ENCODE measurements at regions not wholly inside any gene's neighbourhood (a gene's known extent, or its start where the extent isn't known, plus 50 kb on each side); places are given as distances from the start of the nearest gene placed in this dataset.

DNA sequence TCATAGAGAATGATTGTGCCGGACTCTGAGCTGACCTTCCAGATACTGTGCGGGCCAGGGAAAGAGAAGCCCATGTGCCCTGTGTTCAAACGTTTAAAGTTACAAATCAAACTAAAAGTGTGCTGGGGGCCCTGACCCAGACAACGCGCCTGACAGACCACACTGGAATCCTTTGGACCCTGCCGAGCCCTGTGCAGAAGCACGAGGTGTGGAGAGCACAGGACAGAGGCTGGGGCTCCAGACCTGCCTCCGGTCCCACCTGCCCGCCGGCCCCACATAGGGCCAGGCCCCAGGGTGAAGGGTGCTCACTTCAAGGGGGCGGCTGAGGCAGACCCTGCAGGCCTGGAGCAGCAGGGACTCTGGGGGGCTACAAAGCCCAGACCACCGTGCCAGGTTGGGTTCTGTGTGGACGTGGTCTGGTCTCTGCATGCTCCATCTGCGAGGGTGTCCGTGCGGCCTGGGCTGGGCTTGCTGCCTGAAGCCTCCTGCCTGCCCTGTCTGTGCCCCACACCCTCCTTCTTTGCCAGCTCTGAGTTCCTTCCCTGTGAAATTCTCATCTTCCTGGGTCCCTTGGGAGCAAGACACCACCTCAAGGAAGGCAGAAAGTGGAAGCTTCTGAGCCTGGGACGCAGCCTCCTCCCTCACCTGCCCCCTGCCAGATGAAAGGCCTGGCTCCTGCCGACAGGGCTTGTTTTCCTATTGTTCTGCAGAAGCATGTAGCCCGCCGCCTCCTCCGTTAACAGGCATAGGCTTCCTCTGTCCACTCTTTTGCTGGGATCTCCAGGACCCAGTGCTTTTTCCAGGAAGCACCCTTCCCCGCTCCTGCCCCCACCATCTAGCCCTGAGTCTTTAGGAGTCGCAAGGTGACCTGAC is 186.2 kb downstream of the ERMARD start:
- no peak for DNase-seq

DNA sequence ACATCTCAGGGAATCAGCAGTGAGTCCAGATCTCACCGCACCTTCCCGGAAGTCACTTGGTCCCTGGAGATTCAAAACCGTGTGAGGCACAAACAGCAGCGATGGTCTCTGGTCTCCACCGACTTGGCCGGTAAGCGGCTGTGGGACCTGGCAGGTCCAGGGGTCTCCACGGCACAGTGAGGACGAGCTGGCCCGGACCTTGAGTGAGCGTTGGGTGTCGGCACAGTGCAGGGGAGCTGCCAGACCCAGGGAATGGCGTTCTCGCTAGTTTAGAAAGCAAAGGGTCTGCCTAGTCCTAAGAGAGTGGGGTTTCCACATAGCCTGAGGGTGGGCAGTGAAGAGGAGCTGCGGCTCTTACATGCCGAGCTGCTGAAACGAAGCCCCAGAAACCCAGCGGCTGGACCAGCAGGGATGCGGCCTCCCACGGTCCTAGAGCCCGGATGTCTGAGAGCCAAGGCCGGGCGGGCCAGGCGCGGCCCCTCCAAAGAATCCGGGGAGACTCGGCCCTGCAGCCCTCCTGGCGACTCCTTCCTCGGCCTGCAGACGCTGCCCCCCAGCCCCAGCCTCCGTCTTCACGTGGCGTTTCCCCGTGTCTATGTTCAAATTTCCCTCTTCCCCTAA is 185.0 kb downstream of the ERMARD start:
- no peak for DNase-seq

DNA sequence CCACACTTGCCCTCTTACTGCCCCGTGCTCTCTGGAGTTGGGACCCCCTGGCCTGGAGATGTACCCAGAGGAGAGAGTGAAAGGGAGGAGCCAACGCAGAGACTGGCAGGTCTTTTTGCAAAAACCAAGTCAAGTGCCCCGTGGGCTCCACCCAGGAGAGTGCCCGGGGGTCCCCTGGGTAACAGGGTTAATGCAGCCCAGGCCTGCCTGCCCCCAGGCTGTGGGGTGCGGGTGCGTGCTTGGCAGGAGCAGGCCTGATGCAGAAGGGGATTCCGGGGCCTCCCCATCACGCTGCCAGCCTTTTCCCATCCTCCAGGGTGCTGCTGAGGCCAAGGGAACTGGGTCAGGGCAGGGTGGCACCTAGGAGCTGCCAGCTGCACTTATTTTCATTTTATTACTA is 184.4 kb downstream of the ERMARD start:
- DNase-seq: no peak

DNA sequence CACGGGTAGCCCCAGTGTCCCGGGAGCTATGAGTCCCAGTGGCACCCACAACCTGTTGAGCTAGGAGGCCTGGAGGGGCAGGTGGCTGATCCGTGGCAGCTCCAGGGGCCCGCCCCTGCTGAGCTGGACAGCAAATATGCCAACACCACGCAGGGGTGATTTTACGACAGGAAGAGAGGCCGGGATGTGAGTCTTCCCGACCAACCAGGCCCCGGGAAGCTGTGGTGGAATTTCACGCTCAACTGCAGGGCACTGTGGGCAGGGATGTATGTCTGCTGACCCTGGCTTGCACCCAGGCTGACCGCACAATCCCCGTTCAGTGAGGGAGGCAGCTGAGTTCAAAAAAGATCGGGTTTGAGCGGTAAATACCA is 183.9 kb downstream of the ERMARD start:
- no peak for DNase-seq

DNA sequence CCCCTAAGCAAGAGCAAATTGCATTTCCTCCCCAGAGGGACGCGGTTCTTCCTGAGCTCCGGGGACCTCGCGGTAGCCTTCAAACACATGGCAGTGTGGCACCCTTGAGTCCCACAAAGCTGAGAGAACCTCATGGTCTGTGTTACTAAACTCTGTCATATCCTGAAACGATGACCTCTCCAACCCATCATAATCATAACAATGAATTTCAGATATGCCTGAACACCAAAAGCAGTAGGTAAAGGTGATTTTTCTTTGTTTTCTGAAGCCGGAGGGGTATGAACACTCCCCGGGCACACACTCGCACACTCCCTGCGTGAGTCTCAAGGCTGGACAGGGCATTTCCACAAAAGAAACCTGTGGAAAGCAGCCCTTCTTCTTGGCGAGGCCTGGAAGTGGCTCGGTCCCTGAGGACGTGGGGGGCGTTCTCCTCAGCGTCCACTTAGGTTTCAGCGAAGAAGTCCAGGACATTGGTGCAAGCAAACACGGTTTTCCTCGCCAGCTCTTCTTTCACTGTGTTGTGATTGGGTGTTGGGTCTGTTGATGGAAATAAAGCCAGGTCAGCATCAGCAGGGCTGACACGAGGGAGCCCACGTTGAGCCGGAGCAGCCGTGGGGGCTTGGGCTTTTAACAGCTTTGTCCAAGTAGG is 183.4 kb downstream of the ERMARD start:
- DNase-seq: no peak

DNA sequence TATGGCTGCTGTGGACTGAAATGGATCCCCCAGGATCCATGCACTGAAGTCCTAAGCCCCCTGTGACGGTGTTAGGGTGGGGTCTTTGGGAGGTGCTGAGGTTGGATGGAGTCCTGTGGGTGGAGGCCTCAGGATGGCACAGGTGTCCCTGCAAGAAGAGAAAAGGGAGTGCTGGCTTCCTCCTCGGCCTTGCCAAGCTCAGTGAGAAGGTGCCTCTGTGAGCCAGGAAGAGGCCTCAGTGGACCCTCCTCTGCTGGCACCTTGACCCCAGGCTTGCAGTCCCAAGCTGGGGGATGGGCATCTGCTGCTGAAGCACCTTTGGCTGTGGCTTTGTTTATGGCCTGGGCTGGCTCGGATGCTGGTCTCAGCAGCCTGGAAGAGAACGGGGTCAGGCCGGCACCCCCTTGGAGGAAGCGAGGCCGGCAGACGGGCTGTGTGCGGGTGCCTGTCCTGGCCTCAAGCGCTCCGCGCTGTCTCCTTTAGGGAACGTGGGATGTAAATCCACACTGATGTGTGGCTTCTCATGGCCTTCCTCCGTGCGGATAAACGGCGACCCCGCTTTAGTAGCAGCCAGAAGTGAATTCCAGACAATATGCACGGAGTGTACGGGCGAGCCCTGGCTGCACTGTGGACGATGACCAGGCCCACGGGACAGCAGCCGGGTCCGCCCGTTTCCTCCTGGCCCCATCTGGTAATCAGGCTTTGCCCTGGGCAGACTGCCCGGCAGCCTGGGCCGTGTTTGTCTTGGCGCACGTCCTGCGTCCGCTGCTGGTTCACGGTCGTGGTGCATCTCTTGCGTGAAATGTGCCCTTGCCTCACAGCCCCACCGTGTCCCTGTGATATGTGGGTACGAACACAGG is 182.6 kb downstream of the ERMARD start:
- DNase-seq: no peak

DNA sequence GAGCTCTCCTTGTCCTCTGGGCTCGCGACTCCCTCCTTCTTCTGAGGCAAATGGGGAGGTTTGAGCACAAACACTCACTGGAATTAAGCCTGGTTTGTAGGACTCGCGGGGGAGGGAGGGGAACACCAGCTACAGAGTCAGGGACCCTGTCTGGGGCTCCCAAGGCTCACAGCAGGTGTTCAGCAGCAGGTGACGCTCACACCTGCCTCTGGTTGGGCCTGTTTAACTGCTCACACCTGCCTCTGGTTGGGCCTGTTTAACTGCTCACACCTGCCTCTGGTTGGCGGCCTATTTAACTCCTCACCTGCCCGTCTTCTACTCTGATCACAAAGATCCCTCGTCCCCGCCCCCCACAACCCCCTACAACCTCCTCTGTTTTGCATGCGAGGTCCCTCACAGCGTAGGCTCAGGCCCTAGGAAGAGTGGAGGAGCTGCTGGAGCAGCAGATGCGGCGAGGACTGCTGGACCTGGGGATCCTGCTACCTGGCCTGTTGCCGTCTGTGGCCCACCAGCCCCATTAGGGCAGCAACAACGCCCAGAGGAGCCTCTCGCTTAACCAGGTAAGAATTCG is 181.9 kb downstream of the ERMARD start:
- no peak for DNase-seq

DNA sequence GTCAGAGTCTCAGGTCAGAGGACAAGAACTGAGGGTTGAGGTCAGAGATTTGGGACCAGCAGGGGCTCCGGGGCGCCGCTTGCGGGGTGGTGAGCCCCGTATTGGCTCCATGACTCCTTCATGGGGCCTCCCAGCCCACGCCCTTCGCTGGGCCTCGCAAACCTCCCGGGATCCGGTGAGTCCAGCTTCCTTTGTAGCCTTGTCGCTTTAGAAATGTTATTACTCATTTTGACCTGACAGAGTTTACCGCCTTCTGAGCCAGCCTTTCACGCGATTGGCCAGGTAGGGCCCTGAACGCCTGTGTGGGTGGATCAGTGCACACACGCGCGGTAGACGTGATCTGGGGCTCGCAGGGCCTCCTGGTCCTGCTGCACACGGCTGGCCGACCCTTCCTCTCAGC is 181.1 kb downstream of the ERMARD start:
- no peak for DNase-seq

DNA sequence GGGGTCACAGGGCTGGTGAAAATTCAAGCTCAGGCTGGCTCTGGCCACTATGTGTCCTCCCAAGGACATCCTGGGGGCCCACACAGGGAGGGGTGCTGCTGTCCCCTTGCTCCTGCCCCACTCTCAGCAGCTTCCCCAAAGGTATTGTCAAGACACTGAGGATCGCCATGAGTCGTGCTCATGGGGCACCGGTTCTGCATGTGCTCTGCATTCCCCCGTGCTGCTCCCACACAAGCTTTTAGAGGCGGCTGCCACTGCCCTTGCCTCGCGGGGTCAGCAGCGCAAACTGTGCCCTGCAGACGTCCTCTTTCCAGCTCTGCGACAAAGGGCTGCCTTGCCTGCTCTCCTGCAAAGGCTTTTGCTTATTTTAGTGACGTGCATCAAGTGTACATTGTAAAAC is 179.8 kb downstream of the ERMARD start:
- no peak for DNase-seq

DNA sequence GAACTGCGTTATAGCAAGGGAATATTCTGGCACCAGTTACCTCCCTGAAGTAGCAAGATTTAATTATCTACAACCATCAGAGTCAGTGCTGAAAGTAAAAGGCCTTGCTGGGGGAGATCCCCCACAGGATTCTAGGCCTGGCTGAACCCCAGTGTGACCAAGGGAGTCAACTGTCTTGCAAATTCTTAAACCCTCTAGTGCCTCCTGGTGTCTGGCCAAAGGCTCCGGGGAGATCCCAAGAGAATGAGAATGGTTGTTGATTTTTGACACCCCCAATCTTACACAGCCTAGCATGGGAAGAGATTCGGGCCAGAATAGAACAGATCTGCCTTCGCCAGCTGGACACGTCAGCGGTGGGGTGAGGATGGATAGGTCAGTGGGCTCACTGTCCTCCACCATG is 179.4 kb downstream of the ERMARD start:
- no peak for DNase-seq

DNA sequence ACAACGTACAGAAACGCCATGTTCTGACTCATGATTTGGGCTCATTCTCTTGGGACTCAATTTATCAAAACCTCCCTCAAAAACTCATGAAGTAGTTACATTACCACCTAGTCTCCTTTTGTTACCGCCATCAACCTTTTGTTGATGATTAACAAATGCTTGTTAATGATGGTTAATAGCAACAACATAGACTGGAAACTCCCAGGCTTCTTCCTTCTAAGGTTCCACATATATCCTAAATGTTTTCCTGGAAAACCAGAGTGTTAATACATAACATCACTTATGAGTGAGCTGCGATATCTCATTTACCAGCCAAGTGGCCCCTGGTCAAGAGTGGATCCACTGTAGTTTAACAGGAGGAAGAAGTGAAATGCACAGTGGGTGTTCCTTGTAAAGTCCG is 176.3 kb downstream of the ERMARD start:
- no peak for DNase-seq

DNA sequence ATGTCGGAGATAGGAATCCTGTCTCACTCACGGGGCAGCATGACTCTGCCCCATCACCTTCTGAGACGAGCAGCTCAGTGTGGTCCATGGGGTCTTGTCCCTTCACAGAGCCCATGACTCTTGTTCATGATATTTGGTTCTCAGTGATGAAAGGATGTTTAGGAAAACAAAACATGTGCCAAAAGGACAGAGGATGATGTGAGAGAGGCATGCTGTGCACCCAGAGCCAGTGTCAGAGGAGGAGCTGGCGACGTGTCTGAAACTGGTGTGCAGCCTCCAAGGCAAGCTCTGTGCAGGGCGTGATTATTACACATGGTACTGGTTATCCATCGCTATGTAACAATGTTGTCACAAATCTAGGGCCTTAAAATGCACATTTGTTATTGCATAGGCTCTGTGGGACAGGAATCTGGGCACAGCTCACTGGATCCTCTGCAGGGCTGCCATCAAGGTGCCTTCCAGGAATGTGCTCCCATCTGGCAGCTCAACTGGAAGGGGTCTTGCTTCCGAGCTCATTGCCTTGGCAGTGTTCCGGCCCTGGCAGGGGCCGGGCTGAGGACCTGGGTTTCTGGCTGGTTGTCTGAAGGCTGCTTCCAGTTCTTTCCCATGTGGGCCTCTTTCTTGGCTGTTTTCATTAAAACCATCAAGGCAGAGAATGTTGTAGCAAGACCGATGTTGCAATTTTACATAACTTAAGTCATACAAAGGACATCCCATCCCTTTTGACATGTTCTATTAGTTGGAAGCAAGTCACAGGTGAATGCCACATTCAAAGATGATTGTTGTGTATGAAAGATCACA is 175.4 kb downstream of the ERMARD start:
- DNase-seq: no peak

DNA sequence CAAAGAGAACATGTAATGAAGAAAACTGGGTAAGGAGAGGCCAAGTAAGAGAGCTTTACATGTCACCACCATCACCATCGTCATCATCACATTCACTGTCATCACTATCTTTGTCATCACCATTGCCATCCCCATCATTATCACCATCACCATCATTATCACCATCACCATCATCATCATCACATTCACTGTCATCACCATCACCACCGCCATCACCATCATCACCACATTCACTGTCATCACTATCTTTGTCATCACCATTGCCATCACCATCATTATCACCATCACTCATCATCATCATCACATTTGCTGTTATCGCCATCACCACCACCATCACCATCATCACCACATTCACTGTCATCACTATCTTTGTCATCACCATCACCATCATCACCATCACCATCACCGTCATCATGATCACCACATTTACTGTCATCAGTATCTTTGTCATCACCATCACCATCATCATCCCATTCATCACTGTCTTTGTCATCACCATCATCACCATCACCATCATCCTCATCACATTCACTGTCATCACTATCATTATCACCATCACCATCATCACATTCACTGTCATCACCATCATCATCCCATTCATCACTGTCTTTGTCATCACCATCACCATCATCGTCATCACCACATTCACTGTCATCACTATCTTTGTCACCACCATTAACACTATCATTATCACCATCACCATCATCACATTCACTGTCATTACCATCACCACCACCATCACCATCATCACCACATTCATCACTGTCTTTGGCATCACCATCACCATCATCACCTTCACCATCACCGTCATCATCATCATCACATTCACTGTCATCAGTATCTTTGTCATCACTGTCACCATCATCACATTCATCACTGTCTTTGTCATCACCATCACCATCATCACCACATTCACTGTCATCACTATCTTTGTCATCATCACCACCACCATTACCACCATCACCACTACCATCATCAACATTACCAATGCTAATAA is 172.3 kb downstream of the ERMARD start:
- no peak for DNase-seq

DNA sequence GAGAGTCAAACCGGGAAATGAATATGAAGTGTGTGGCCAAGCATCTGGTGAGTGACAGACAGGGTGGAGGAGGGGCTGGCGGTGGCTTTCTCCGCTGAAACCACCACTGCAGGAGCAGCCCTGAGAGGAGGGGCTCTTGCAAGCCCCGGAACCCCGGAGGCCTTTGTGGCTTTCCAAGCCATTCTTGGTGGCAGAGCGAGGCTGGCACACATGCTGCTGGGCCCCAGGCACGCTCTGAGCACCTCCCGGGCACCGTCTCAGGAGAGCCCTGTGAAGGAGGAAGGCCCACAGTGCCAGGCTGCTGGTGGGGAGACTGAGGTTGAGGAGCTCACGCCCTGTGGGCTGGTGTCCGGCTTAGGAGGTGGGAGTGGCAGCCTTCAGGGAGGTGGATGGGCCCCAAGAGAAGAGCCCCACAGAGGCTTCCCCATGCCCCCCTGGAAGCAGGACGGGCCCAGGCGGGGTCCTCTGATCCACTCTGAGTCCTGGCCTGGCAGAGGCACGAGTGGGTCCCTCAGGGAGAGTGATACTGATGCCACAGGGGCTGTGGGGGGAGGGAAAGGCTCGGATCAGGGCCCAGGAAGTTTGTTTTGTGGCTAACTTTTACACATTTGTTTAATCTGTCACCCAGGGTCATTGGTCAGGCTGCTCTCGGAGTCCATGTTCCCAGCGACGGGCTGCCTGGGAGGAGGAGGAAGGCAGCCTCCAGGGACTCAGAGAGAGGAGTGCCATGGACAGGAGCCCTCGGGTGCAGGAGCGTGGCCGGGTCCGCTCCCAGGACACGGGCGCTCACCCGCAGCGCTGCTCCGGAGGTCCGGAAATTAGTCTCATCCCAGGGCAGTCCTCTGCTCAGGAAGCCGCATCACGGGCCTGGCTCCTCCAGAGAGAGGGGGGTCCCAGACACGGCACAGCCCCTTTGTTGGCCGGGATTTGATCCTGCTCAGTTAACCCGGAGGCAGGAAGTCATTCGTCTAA is 170.7 kb downstream of the ERMARD start:
- no peak for DNase-seq

DNA sequence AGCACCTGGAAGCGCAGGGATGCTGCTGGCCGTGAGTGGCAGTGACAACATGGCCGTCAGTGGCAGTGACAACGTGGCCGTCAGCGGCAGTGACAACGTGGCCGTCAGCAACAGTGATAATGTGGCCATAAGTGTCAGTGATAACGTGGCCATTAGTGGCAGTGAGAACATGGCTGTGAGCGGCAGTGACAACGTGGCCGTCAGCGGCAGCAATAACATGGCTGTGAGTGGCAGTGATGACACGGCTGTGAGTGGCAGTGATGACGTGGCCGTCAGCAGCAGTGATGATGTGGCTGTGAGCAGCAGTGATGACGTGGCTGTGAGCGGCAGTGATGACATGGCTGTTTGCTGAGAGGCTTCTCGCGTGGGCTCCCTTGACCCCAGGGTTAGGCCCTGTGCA is 169.8 kb downstream of the ERMARD start:
- no peak for DNase-seq

DNA sequence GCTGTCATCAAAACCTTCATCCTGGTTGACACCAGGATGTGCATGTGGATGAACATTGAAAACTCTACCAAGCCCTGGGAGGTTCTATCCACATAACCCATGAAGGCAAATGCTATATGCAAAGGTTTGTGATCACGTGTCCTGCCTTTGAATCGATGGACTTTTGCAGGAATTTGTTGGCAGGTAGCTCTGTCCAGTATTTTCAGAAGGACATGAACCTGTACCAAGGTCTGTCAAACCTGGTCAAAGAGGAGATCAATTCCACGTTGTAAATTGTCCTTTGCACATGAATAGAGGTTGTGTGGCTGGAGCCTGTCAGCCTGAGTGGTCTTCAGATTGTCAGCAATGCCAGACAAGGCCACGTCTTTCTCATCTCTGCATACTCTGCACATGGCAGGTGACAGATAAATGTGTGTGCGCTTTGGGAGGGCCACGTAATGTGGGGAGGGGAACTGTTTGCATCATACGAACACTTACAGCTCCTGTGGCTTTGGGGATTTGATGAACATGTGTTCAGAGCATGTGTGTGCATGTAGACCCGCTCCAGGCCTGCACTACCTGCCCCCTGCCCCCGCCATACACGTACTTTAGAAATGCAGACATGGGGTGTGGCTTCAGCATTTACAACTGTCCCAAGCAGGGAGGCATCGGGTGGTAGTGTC is 169.1 kb downstream of the ERMARD start:
- no peak for DNase-seq

DNA sequence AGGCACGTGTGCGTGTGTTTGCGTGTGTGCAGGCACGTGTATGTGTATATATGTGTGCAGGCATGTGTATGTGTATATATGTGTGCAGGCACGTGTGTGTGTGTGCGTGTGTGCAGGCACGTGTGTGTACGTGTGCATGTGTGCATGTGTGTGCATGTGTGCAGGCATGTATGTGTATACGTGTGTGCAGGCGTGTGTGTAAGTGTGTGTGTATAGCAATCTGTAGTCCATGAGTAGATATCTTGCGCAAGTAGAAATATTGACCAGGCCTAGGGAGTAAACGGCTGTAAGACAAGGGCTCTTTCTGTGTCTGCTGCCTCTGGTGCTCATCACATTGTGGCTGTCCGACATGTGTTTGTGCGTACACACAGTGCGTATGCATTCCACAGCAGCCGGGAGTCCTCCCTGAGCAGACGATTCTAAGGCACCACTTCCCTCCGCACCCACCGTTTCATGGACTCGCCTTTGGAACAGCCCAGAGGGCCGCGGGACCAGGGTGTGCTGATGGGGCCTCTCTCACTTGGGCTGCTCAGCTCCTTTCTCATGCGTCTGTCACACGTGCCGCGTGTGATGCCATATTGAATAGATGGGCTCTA is 167.6 kb downstream of the ERMARD start:
- no peak for DNase-seq

DNA sequence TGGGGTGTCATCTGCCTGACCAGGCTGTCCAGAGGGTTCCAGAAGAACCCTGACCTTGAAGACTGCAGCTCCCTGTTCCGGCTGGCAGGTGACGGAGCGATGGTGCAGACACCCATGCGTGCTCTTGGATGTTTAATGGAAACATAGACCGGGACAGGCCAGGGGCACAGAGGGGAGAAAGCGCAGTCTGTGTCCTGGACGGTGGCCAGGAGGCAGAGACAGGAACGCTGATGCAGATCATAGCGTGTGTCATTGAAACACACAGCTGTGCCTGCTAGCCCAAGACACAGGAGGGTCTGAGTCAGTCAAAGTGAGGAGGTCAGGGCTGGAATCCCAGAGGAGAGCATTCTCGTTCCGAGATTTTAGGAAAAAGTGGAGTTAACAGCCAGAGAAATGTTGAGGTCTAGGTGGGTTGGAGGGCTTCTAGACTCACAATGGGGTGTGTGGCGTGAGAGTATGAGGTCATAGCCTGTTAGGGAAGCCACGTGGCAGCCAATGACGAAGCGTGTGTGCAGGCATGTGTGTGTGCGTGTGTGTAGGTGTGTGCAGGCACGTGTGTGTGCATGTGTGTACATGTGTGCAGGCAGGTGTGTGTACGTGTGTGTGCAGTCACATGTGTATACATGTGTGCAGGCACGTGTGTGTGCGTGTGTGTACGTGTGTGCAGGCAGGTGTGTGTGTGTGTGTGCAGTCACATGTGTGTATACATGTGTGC is 167.0 kb downstream of the ERMARD start:
- no peak for DNase-seq

Data from NCI-H2081 (cell line).